HG03064 (cell line): ENCODE measurements at regions not wholly inside any gene's neighbourhood (a gene's known extent, or its start where the extent isn't known, plus 50 kb on each side); places are given as distances from the start of the nearest gene placed in this dataset.
"Not testable (repeated sequence)": the region's sequence is repeated elsewhere in the genome, so short reads cannot be mapped to it uniquely, and the experiment has no call there.

ENCODE experiments used
- ATAC-seq: cut with Tn5 transposase; IDR thresholded peaks from one replicate; pipeline ENCODE4 v1.9.1; 2021; ENCODE audit warnings: low read depth; ENCODE audit not compliant: unreplicated experiment

- peak; percentile 73 for ATAC-seq
These were observed 1091.8 kb upstream of the ATXN7L3B start for GRCh38 chr12:73445658-73446324.

- ATAC-seq, result no peak
These were observed 1084.8 kb upstream of the ATXN7L3B start for GRCh38 chr12:73452672-73453469.

- no peak for ATAC-seq
These were observed 1077.4 kb upstream of the ATXN7L3B start for GRCh38 chr12:73460212-73460611.

- ATAC-seq, result no peak
These were observed 1072.5 kb upstream of the ATXN7L3B start for GRCh38 chr12:73465106-73465505.

GRCh38 chr12:73486256-73486655 lies 1051.4 kb upstream of the ATXN7L3B start:
- ATAC-seq, result no peak

GRCh38 chr12:73506611-73507010 lies 1031.0 kb upstream of the ATXN7L3B start:
- no peak for ATAC-seq

- ATAC-seq, result no peak
These were observed 1023.0 kb upstream of the ATXN7L3B start for GRCh38 chr12:73514672-73515071.

GRCh38 chr12:73517859-73518258 lies 1019.8 kb upstream of the ATXN7L3B start:
- no peak for ATAC-seq

- ATAC-seq, result no peak
These were observed 1008.4 kb upstream of the ATXN7L3B start for GRCh38 chr12:73529231-73529630.

GRCh38 chr12:73529954-73530353 lies 1007.7 kb upstream of the ATXN7L3B start:
- ATAC-seq, result no peak

GRCh38 chr12:73531752-73532151 lies 1005.9 kb upstream of the ATXN7L3B start:
- ATAC-seq, result no peak

- ATAC-seq, result no peak
These were observed 990.2 kb upstream of the ATXN7L3B start for GRCh38 chr12:73547421-73547820.

- no peak for ATAC-seq
These were observed 952.5 kb upstream of the ATXN7L3B start for GRCh38 chr12:73585136-73585535.

GRCh38 chr12:73589220-73589619 lies 948.4 kb upstream of the ATXN7L3B start:
- no peak for ATAC-seq

GRCh38 chr12:73598626-73599025 lies 939.0 kb upstream of the ATXN7L3B start:
- ATAC-seq, result no peak

GRCh38 chr12:73599268-73599667 lies 938.4 kb upstream of the ATXN7L3B start:
- no peak for ATAC-seq

- not testable (repeated sequence) for ATAC-seq
These were observed 931.7 kb upstream of the ATXN7L3B start for GRCh38 chr12:73605925-73606324.

- no peak for ATAC-seq
These were observed 925.1 kb upstream of the ATXN7L3B start for GRCh38 chr12:73612551-73612950.

- ATAC-seq, result no peak
These were observed 914.2 kb upstream of the ATXN7L3B start for GRCh38 chr12:73623421-73623820.

GRCh38 chr12:73625226-73625625 lies 912.4 kb upstream of the ATXN7L3B start:
- no peak for ATAC-seq

GRCh38 chr12:73629171-73629570 lies 908.5 kb upstream of the ATXN7L3B start:
- ATAC-seq, result no peak
